BLaER1 (cell line): ENCODE measurements at regions not wholly inside any gene's neighbourhood (a gene's known extent, or its start where the extent isn't known, plus 50 kb on each side); places are given as distances from the start of the nearest gene placed in this dataset.

ENCODE experiments used
- H3K27ac ChIP-seq: shearing (Covaris generic); formaldehyde crosslinking; 2 replicates; pipeline ENCODE4 v1.8.1; 2022
- H3K27me3 ChIP-seq: shearing (Covaris generic); formaldehyde crosslinking; 2 replicates; pipeline ENCODE4 v1.8.1; 2022
- H3K36me3 ChIP-seq: shearing (Covaris generic); formaldehyde crosslinking; 2 replicates; pipeline ENCODE4 v1.8.1; 2022
- H3K4me1 ChIP-seq: shearing (Covaris generic); formaldehyde crosslinking; 2 replicates; pipeline ENCODE4 v1.8.1; 2022
- H3K4me2 ChIP-seq: shearing (Covaris generic); formaldehyde crosslinking; 2 replicates; pipeline ENCODE4 v1.8.1; 2022
- H3K4me3 ChIP-seq: shearing (Covaris generic); formaldehyde crosslinking; 2 replicates; pipeline ENCODE4 v1.8.1; 2022
- H3K9ac ChIP-seq: shearing (Covaris generic); formaldehyde crosslinking; 2 replicates; pipeline ENCODE4 v1.8.1; 2022
- H3K9me3 ChIP-seq: shearing (Covaris generic); formaldehyde crosslinking; 2 replicates; pipeline ENCODE4 v1.8.1; 2022
- H4K20me1 ChIP-seq: shearing (Covaris generic); formaldehyde crosslinking; 2 replicates; pipeline ENCODE4 v1.8.1; 2022
- Cebpa-rat ChIP-seq: shearing (Covaris generic); IDR thresholded peaks from 2 replicates; pipeline ENCODE4 v1.8.1; 2022

GRCh38 chr1:199168888-199169585 lies 530.2 kb downstream of the PTPRC start:
- H3K9me3 ChIP-seq = no peaks in the 10 kb centered on the region
- no peak overlapping the region for H3K27ac ChIP-seq
- no peak overlapping the region for H3K4me3 ChIP-seq
- H3K9ac ChIP-seq = no peak overlapping the region
- no peak for TF ChIP-seq Cebpa-rat
- no peaks in the 10 kb centered on the region for H4K20me1 ChIP-seq
- H3K27me3 ChIP-seq = no peaks in the 10 kb centered on the region
- H3K4me1 ChIP-seq = peaks cover 18% of the 10 kb centered on the region
- H3K4me2 ChIP-seq = no peak overlapping the region
- H3K36me3 ChIP-seq = no peaks in the 10 kb centered on the region

DNA sequence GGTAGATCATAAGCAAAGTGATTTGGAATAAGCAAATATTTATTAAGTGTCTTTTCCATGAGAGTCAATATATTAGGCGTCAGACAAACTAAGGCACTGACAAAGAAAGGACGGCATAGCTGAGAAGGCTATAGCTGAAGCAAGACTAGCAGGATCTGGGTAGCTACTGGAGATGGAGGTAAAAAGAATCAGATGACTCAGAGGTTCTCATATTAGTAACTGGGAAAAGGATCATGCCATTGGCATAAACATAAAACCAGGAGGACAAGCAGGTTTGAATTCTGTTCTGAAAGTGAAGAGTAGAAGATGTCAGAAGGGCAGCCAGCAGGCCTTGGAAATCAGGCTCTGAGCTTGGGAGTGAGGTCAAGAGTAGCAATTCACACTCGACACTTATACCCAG lies 531.9 kb downstream of the PTPRC start:
- no peaks in the 10 kb centered on the region for H3K36me3 ChIP-seq
- no peaks in the 10 kb centered on the region for H3K9me3 ChIP-seq
- H3K4me1 ChIP-seq = peaks cover 25% of the 10 kb centered on the region
- no peak overlapping the region for H3K9ac ChIP-seq
- H3K4me3 ChIP-seq = no peak overlapping the region
- no peak for TF ChIP-seq Cebpa-rat
- H3K27ac ChIP-seq = no peak overlapping the region
- no peak overlapping the region for H3K4me2 ChIP-seq
- H3K27me3 ChIP-seq = no peaks in the 10 kb centered on the region
- no peaks in the 10 kb centered on the region for H4K20me1 ChIP-seq

- no peak overlapping the region for H3K4me3 ChIP-seq
- H3K9me3 ChIP-seq = no peaks in the 10 kb centered on the region
- H3K27ac ChIP-seq = no peak overlapping the region
- no peaks in the 10 kb centered on the region for H3K36me3 ChIP-seq
- TF ChIP-seq Cebpa-rat = no peak
- no peaks in the 10 kb centered on the region for H3K27me3 ChIP-seq
- H3K4me1 ChIP-seq = peaks cover 30% of the 10 kb centered on the region
- H4K20me1 ChIP-seq = no peaks in the 10 kb centered on the region
- H3K4me2 ChIP-seq = peak overlapping the region; percentile 58; the same call in 1 of the 2 replicates
- no peak overlapping the region for H3K9ac ChIP-seq
Observed at GRCh38 chr1:199172171-199173124, 533.6 kb downstream of the PTPRC start.

DNA sequence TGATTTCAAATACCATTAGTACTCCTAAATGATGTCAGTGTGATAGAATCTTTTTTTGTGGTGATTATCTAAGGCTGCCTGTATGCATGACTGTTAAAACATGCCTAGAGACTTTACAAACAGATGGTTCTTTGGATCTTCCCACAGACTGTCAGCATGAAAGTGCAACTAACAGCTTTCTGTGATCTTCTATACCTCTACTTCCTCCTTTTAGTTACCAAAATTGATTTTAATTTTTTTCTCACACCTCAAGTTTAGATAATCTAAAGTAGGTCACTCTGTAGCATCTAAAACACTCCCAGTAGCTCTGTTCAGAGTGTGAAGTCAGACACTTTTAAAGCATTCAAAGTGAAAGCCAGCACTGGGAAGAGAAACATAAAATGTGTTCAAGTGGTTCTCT lies 534.5 kb downstream of the PTPRC start:
- no peak for TF ChIP-seq Cebpa-rat
- Histone ChIP-seq H3K27me3 (no peaks in the 10 kb centered on the region), H3K4me1 (peaks cover 30% of the 10 kb centered on the region), H3K36me3 (no peaks in the 10 kb centered on the region), H3K9me3 (no peaks in the 10 kb centered on the region), H3K4me3 (no peak overlapping the region), H3K4me2 (peak overlapping the region; percentile 58), H3K27ac (peak overlapping the region; percentile 28; the same call in 1 of the 2 replicates), H4K20me1 (no peaks in the 10 kb centered on the region), H3K9ac (no peak overlapping the region)

- no peak overlapping the region for H3K9ac ChIP-seq
- peak overlapping the region; percentile 28; the same call in 1 of the 2 replicates for H3K27ac ChIP-seq
- TF ChIP-seq Cebpa-rat = no peak
- H3K27me3 ChIP-seq = no peaks in the 10 kb centered on the region
- no peak overlapping the region for H3K4me3 ChIP-seq
- H3K9me3 ChIP-seq = no peaks in the 10 kb centered on the region
- peak overlapping the region; percentile 58 for H3K4me2 ChIP-seq
- no peaks in the 10 kb centered on the region for H4K20me1 ChIP-seq
- peaks cover 30% of the 10 kb centered on the region for H3K4me1 ChIP-seq
- H3K36me3 ChIP-seq = no peaks in the 10 kb centered on the region
Observed at GRCh38 chr1:199174336-199174735, 535.5 kb downstream of the PTPRC start.

DNA sequence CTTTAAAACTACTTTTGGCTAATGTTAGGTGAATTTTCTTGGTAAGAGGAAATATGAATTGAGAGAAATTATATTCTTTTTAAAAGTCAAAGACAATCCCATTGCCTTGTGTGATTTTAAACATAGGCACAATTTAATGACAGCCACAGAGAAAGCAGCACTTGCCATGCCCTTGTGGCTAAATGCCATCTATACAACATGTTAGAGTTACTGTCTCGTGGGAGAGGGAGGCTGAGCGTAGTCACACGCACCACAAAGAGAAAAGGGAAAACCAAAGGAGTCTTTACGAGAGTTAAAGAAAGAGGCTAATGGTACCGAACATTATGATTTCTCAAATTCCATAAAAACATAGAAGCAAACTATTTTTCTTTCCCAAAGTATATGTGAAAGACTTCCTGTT lies 537.9 kb downstream of the PTPRC start:
- Histone ChIP-seq H3K36me3 (no peaks in the 10 kb centered on the region), H3K9ac (no peak overlapping the region), H3K27me3 (no peaks in the 10 kb centered on the region), H4K20me1 (no peaks in the 10 kb centered on the region), H3K9me3 (no peaks in the 10 kb centered on the region), H3K4me3 (no peak overlapping the region), H3K4me1 (peaks cover 38% of the 10 kb centered on the region), H3K4me2 (no peak overlapping the region), H3K27ac (no peak overlapping the region)
- no peak for TF ChIP-seq Cebpa-rat

GRCh38 chr1:199177241-199177640 lies 538.4 kb downstream of the PTPRC start:
- Histone ChIP-seq H3K36me3 (no peaks in the 10 kb centered on the region), H4K20me1 (no peaks in the 10 kb centered on the region), H3K27me3 (no peaks in the 10 kb centered on the region), H3K4me3 (no peak overlapping the region), H3K4me1 (peaks cover 43% of the 10 kb centered on the region), H3K9ac (no peak overlapping the region), H3K27ac (no peak overlapping the region), H3K9me3 (no peaks in the 10 kb centered on the region), H3K4me2 (no peak overlapping the region)
- no peak for TF ChIP-seq Cebpa-rat

DNA sequence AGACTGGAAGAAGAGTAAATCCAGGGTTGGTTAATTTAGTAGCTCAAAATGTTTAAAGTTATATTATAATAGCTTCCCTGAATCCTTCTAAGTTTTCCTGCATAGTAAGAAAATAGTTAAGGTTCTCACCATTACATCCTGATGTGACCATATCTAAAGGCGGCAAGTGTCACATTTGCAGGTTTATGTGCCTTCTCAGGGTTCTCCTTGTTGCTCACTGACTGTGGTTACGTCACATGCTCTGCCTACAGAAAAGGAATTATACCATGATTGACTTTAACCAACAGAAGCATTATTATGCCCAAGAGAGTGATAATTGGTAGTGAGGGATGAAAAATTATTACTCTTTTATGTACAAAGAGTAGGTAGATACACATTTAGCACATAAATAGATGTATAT lies 539.8 kb downstream of the PTPRC start:
- Histone ChIP-seq H3K4me2 (no peak overlapping the region), H3K4me3 (no peak overlapping the region), H3K9me3 (no peaks in the 10 kb centered on the region), H3K9ac (no peak overlapping the region), H4K20me1 (no peaks in the 10 kb centered on the region), H3K36me3 (no peaks in the 10 kb centered on the region), H3K27me3 (no peaks in the 10 kb centered on the region), H3K27ac (no peak overlapping the region), H3K4me1 (peaks cover 34% of the 10 kb centered on the region)
- TF ChIP-seq Cebpa-rat = no peak

GRCh38 chr1:199182186-199182843 lies 543.5 kb downstream of the PTPRC start:
- H3K4me3 ChIP-seq = no peak overlapping the region
- H3K4me2 ChIP-seq = peak overlapping the region; percentile 34; the same call in 1 of the 2 replicates
- H3K27ac ChIP-seq = peak overlapping the region; percentile 62
- no peaks in the 10 kb centered on the region for H3K36me3 ChIP-seq
- H3K9ac ChIP-seq = no peak overlapping the region; the same call in 1 of the 2 replicates
- H4K20me1 ChIP-seq = no peaks in the 10 kb centered on the region
- peaks cover 17% of the 10 kb centered on the region for H3K4me1 ChIP-seq
- no peak for TF ChIP-seq Cebpa-rat
- H3K27me3 ChIP-seq = no peaks in the 10 kb centered on the region
- no peaks in the 10 kb centered on the region for H3K9me3 ChIP-seq

DNA sequence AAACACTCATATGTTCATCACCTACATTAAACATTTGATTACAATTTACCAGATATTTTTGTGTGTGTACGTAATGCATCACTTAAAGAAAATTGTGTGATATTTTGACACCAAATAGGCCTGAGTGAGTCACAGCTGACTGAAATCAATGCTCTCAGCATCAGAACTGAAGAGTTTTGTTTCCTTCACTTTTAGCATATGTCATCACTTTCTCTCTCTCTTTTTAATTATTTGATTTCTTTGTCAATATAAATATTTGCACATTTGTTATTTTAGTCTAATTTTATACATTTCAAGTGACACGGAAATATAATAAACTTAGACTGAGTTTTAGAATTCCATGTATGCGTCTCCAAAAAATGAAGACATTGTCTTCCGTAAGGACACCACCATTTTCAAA lies 545.3 kb downstream of the PTPRC start:
- no peak overlapping the region for H3K4me3 ChIP-seq
- no peak overlapping the region for H3K27ac ChIP-seq
- no peak for TF ChIP-seq Cebpa-rat
- no peaks in the 10 kb centered on the region for H4K20me1 ChIP-seq
- H3K4me2 ChIP-seq = no peak overlapping the region
- no peaks in the 10 kb centered on the region for H3K9me3 ChIP-seq
- H3K27me3 ChIP-seq = no peaks in the 10 kb centered on the region
- H3K36me3 ChIP-seq = no peaks in the 10 kb centered on the region
- H3K9ac ChIP-seq = no peak overlapping the region
- peaks cover 17% of the 10 kb centered on the region for H3K4me1 ChIP-seq
